IgD-negative memory B cell (primary cell): ENCODE measurements at regions not wholly inside any gene's neighbourhood (a gene's known extent, or its start where the extent isn't known, plus 50 kb on each side); places are given as distances from the start of the nearest gene placed in this dataset.

Experiments used
- H3K27ac Mint-ChIP-seq, 3 donors: one replicate each; pipeline ENCODE4 v1.8.0; 2020 to 2022; ENCODE audit warnings: mild to moderate bottlenecking in 3 of 3, mixed read lengths in 3 of 3, moderate library complexity in 1 of 3
- H3K27me3 Mint-ChIP-seq: one replicate; pipeline ENCODE4 v1.8.0; 2021; ENCODE audit warnings: mixed read lengths
- H3K36me3 Mint-ChIP-seq: one replicate; pipeline ENCODE4 v1.8.0; 2020; ENCODE audit warnings: mild to moderate bottlenecking, mixed read lengths
- H3K4me1 Mint-ChIP-seq, 3 donors: one replicate each; pipeline ENCODE4 v1.8.0; 2020 to 2022; ENCODE audit warnings: mixed read lengths in 3 of 3, mild to moderate bottlenecking in 1 of 3
- H3K4me3 Mint-ChIP-seq, 4 donors: one replicate each; pipeline ENCODE4 v1.8.0; 2020 to 2022; ENCODE audit warnings: mild to moderate bottlenecking in 4 of 4, mixed read lengths in 4 of 4, moderate library complexity in 3 of 4
- H3K9me3 Mint-ChIP-seq, 3 donors: one replicate each; pipeline ENCODE4 v1.8.0; 2020 to 2021; ENCODE audit warnings: mixed read lengths in 3 of 3, mild to moderate bottlenecking in 1 of 3

DNA sequence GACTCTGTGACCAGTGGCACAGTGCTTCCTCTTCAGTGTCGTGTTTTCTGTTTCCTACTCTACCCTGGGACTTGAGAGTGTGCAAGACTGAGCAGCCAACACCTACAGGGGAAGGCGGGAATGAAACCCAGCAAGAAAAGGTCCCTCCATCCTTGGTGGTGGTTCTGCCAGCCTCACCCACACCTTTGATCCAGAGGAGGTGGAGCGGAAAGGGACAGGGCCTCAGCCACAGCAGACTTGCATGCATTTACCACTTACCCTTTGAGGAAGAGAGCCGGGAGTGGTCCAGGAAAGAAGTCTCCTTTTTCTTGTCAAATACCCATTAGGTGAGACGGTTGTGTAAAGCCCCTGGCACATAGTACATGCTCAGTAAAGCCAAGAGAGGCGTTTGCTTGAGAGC lies 164.8 kb upstream of the ZNF536 start:
- Mint-ChIP-seq H3K4me3 (no peak overlapping the region), H3K4me1 (no peaks in the 10 kb centered on the region), H3K36me3 (no peaks in the 10 kb centered on the region), H3K9me3 (peaks cover 0 to 2% (median 0%) of the 10 kb centered on the region in 3 donors), H3K27me3 (peaks cover 2% of the 10 kb centered on the region), H3K27ac (no peak overlapping the region)

DNA sequence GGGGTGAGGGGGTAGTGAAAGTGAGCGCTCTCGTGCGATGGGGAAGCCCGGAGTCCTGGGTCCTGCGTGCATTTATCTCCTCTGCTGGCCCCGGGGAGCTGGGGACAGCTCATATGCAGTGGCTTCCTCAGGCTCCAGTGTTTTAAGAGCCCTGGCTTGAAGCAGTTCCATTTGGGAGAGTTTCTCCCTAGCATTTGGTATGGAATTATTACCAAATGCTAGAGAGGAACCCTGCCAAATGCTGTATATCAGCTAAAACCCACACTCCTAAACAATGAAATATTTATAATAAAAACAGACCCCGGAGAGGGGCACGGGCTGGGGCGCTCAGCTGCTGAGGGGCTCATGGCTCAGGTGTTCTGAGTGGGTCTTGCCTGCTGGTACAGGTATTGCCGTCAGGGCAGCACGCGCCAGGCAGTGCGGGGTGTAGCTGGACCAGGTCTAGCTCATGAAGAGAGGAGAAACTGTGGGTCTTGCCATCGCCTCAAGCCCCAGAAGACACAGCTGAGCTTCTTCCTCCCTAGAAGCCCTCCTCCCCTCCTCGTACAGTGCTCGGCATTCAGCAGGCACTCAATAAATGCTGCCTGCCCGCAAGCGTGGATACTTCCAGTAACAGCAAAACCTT lies 163.6 kb upstream of the ZNF536 start:
- Mint-ChIP-seq H3K9me3 (peaks cover 0 to 2% (median 0%) of the 10 kb centered on the region in 3 donors), H3K27ac (no peak overlapping the region), H3K4me1 (no peaks in the 10 kb centered on the region), H3K27me3 (peaks cover 3% of the 10 kb centered on the region), H3K36me3 (no peaks in the 10 kb centered on the region), H3K4me3 (no peak overlapping the region)

DNA sequence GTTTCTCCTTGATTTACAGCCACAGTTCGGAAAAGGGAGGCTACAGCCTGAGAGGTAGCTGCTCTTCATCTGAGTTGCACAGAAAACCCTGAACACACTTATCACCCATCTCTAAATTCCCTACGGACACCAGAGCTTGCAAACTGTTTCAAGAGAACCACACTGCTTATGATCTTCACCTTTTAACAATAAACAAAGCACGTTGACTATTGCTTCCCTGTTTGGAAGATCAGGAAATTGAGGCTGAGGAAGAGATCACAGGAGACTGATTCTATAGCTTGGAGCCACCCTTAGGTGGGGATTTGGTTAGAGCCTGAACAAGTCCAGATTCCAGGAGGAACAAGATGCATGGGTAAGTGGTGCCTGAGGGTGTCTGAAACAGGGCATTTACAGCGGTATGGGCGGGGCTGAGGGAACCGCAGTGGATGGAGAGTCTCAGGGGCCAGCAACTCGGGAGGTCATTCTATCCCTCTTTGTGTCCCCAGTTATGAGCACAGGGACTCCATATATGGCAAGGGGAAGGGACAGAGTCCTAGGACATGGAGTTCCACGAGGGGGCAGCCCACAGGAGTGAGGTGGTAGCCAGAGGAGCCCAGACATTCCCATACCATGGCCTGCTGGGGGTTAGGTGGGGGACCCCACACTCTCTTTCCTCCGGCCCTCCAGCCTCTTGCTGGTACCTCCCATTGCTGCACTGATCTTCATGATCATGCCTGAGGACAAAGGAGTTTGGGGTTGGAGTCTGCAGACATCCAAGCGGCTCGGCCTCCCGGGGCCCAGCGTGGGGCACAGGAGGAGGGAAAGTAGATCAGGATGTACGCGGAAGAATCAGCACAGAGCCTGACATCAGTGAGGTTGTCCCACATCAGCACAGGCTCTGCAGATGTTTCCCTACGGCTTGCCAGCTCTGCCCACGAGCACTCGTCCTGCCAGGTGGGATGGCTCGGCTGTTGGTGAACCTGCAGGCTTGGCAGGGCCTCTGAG lies 162.3 kb upstream of the ZNF536 start:
- H3K9me3 Mint-ChIP-seq, result peaks cover 0 to 2% (median 0%) of the 10 kb centered on the region in 3 donors
- no peaks in the 10 kb centered on the region for H3K36me3 Mint-ChIP-seq
- peaks cover 3% of the 10 kb centered on the region for H3K27me3 Mint-ChIP-seq
- peaks cover 0 to 3% (median 0%) of the 10 kb centered on the region in 3 donors for H3K4me1 Mint-ChIP-seq
- peak overlapping the region in 1 of 3 donors; percentile 88 for H3K27ac Mint-ChIP-seq
- no peak overlapping the region for H3K4me3 Mint-ChIP-seq

DNA sequence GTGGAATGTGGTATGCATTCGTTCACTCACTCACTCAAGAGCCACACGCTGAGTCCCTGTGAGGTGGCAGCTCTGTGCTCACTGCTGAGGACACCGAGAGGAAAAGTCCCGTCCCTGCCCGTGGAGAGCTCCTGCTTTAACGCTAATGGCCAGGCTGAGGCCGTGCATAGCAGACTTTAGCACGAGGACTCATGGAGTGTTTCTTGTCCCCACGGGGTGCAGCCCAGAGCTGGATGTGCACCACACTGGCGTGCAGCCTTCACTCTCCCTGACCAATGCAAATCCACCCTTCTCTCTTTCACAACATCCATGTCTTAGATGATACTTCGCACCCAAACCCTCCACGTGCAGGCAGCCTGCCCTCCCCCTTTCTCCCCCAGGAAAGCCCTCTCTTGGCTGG lies 159.6 kb upstream of the ZNF536 start:
- Mint-ChIP-seq H3K36me3 (no peaks in the 10 kb centered on the region), H3K27me3 (peaks cover 7% of the 10 kb centered on the region), H3K9me3 (peaks cover 0 to 2% (median 0%) of the 10 kb centered on the region in 3 donors), H3K4me3 (peak overlapping the region in 1 of 4 donors; percentile 65), H3K4me1 (peaks cover 0 to 5% (median 0%) of the 10 kb centered on the region in 3 donors), H3K27ac (no peak overlapping the region)

DNA sequence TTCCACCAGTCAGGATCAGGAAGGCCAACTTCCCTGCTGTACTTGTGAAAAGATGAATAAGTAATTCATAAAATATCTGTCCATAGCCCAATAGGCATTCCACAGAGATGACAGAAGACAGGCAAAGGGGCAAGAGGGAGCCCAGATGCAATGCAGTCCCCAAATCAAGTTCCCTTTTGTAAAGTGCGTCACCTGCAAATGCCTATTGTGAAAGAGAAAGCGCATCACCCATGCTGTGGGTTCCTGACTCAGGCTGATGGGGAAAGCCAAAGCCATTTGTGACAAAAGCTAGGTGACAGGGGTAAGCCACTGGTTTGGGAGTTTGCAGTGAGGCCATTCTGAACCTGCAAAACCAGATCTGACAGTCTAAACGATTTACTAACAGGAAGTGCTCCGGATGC lies 157.5 kb upstream of the ZNF536 start:
- Mint-ChIP-seq H3K27ac (no peak overlapping the region), H3K27me3 (peaks cover 8% of the 10 kb centered on the region), H3K36me3 (no peaks in the 10 kb centered on the region), H3K9me3 (peaks cover 0 to 2% (median 0%) of the 10 kb centered on the region in 3 donors), H3K4me3 (peak overlapping the region in 3 of 4 donors; percentile 41 to 80 (median 49)), H3K4me1 (peaks cover 0 to 5% (median 0%) of the 10 kb centered on the region in 3 donors)

DNA sequence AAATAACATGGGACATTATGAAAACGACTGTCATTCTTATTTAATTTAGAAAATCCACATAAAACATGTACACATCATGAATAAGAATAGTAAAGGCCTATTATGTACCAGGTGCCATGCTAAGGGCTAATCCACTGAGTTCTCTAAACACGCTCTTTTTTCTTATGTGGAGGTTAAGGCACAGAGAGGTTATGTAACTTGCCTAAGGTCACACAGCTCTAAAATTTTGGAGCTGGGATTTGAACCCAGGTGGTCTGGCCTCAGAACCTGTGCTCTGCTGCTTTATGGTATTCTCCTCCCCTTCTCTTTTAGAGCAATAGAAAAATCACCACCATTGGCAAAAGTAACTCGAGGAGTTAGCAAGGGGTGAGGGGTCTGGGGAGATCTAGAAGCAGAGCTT lies 156.9 kb upstream of the ZNF536 start:
- H3K27ac Mint-ChIP-seq, result no peak overlapping the region
- H3K36me3 Mint-ChIP-seq, result no peaks in the 10 kb centered on the region
- H3K4me1 Mint-ChIP-seq, result peaks cover 0 to 5% (median 0%) of the 10 kb centered on the region in 3 donors
- peaks cover 0 to 2% (median 0%) of the 10 kb centered on the region in 3 donors for H3K9me3 Mint-ChIP-seq
- peaks cover 8% of the 10 kb centered on the region for H3K27me3 Mint-ChIP-seq
- peak overlapping the region in 1 of 4 donors; percentile 80 for H3K4me3 Mint-ChIP-seq

DNA sequence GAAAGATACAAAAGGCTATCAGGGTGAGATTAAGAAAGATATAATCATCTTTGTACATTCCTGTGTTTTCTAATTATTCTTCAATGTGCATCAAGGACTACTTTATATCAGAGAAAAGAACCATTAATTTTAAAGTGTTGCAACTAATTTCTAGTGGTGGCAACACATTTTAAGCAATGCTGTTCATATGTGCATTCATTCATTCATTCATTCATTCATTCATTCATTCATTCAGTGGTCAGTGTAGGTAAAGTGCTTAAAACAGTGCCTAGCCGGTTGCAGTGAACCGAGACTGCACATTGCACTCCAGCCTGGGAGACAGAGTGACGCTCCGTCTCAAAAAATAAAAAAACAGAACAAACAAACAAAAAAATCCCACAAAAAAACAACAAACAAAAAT lies 155.7 kb upstream of the ZNF536 start:
- Mint-ChIP-seq H3K9me3 (no peaks in the 10 kb centered on the region), H3K36me3 (no peaks in the 10 kb centered on the region), H3K27ac (no peak overlapping the region), H3K4me3 (no peak overlapping the region), H3K4me1 (peaks cover 0 to 6% (median 0%) of the 10 kb centered on the region in 3 donors), H3K27me3 (peaks cover 16% of the 10 kb centered on the region)

DNA sequence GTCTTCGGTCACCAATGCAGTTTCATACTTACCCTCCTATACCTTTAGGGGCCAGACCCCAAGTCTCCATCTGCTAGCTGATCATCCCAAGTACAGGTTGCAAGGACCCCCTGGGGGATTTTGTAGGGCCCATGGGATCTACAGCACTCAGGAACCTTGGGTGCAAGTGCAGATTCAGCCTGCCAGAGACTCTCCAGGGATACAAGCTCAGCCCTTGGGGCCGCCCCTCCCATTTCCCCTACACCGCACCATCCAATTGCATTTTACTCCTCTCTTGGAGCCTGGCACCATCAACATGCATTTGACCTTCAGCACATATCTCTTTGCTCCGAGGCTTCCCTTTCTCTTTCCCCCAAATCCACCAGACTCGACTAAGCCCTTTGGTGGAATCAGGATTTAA lies 154.7 kb upstream of the ZNF536 start:
- H3K36me3 Mint-ChIP-seq, result no peaks in the 10 kb centered on the region

DNA sequence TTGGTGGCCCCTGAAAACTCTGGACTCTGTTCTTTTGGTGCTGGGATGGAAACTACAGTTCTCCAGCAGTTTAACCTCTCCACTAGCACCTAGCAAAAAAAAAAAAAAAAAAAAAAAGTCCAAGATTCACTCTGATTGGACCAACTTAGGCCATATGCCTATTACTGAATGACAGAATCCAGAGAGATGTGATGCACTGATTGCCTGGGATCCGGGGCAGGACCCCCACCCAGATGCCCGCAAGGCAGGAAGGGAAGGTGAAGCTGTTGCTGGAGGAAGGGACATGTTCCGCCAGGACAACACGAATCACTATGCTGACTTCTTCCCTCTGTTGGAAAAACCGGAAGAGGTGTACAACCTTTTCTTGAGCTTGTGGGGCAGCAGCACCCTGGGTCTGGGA lies 152.5 kb upstream of the ZNF536 start:
- H3K4me3 Mint-ChIP-seq, result no peak overlapping the region
- H3K27ac Mint-ChIP-seq, result no peak overlapping the region
- peaks cover 0 to 6% (median 0%) of the 10 kb centered on the region in 3 donors for H3K9me3 Mint-ChIP-seq
- no peaks in the 10 kb centered on the region for H3K36me3 Mint-ChIP-seq
- H3K27me3 Mint-ChIP-seq, result peaks cover 36% of the 10 kb centered on the region
- H3K4me1 Mint-ChIP-seq, result peaks cover 2 to 9% (median 6%) of the 10 kb centered on the region in 3 donors

More for the DNA sequence above, 154.7 kb upstream of the ZNF536 start:
- no peak overlapping the region for H3K4me3 Mint-ChIP-seq
- peaks cover 0 to 6% (median 0%) of the 10 kb centered on the region in 3 donors for H3K4me1 Mint-ChIP-seq
- H3K27me3 Mint-ChIP-seq, result peaks cover 23% of the 10 kb centered on the region
- peak overlapping the region in 1 of 3 donors; percentile 76 for H3K27ac Mint-ChIP-seq
- H3K9me3 Mint-ChIP-seq, result peaks cover 0 to 2% (median 0%) of the 10 kb centered on the region in 3 donors

DNA sequence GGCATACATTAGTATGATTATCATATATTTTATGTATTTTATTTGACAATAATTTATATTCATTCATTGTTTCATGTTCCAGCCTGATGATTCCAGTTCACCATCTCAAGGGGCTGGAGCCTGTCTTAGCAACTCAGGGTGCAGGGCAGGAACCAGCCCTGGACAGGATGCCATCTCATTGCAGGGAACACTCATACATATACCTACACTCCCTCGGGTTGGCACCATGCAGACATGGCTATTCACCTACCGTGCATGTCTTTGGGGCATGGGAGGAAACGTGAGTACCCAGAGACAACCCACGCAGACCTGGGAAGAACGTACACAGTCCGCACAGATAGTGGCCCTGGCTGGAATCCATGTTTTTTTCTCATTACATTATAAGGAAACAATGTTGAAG lies 151.0 kb upstream of the ZNF536 start:
- Mint-ChIP-seq H3K4me3 (no peak overlapping the region), H3K9me3 (peaks cover 0 to 6% (median 0%) of the 10 kb centered on the region in 3 donors), H3K27ac (no peak overlapping the region), H3K36me3 (peaks cover 5% of the 10 kb centered on the region), H3K27me3 (peaks cover 45% of the 10 kb centered on the region), H3K4me1 (peaks cover 7 to 12% (median 11%) of the 10 kb centered on the region in 3 donors)

DNA sequence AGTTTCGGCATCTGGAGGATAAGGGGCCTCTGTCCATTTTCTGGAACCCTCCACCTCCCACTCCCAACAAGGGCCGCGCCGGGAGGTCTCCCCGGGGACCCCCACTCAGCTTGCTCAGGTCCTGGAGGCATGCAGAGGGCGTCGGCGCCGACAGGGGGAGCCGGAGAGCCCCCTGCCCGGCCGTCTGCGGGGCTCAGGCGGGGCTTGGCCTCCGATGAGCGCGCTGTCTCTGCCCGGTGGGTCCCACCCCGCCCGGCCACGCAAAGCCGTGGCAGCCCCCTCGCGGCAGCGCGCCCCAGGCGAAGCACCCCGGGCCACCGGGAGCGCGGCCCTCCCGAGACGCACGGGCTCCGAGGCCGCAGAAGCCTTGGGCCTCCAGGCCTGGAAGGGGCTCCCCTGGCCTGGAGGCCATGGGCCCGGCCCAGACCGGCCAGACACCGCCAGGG lies 149.7 kb upstream of the ZNF536 start:
- H3K9me3 Mint-ChIP-seq, result peaks cover 0 to 8% (median 0%) of the 10 kb centered on the region in 3 donors
- H3K4me1 Mint-ChIP-seq, result peaks cover 11 to 19% (median 18%) of the 10 kb centered on the region in 3 donors
- H3K36me3 Mint-ChIP-seq, result peaks cover 5% of the 10 kb centered on the region
- no peak overlapping the region for H3K4me3 Mint-ChIP-seq
- H3K27me3 Mint-ChIP-seq, result peaks cover 51% of the 10 kb centered on the region
- H3K27ac Mint-ChIP-seq, result no peak overlapping the region

DNA sequence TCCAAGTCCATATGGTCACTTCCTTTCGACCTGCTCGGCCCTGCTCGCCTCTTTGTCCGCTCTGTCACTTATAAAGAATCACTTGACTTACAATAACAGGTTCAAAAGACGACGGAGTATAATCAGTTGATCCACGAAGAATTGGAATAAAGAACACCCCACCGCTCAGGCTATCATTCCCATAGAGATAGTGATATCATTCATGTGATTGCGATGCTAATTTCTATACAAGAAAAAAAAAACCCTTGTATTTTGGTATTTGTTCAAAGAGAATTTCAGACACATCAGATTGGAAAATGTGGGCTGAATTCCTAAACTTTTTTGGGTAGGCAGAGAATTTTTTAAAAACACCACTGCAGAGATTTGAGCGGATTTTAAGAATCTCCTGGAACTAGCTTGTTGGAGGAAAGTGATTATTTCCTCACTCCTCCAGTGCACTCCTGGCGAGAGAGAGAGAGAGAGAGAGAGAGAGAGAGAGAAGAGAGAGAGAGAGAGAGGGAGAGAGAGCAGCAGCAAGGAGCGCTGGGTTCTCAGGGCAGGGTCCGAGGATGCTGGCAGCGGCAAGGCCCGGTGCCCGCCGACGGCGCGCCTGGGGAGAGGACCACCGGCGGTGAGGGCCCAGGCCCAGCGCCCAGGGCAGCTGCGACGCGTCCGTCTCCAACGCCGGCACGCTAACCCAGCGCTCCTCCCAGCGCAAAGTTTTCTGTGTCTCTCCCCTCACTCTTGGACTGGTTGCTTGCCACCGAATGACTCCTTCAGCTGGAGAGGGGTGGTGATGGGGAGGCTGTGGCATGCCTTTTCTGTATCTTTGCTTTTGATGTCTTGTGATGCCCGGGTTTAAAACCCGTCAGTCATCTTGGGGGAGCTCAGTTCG lies 149.0 kb upstream of the ZNF536 start:
- H3K4me3 Mint-ChIP-seq, result peak overlapping the region in 1 of 4 donors; percentile 29
- peaks cover 11 to 19% (median 18%) of the 10 kb centered on the region in 3 donors for H3K4me1 Mint-ChIP-seq
- H3K27ac Mint-ChIP-seq, result peak overlapping the region in 1 of 3 donors; percentile 31
- peaks cover 0 to 8% (median 0%) of the 10 kb centered on the region in 3 donors for H3K9me3 Mint-ChIP-seq
- peaks cover 5% of the 10 kb centered on the region for H3K36me3 Mint-ChIP-seq
- H3K27me3 Mint-ChIP-seq, result peaks cover 48% of the 10 kb centered on the region

DNA sequence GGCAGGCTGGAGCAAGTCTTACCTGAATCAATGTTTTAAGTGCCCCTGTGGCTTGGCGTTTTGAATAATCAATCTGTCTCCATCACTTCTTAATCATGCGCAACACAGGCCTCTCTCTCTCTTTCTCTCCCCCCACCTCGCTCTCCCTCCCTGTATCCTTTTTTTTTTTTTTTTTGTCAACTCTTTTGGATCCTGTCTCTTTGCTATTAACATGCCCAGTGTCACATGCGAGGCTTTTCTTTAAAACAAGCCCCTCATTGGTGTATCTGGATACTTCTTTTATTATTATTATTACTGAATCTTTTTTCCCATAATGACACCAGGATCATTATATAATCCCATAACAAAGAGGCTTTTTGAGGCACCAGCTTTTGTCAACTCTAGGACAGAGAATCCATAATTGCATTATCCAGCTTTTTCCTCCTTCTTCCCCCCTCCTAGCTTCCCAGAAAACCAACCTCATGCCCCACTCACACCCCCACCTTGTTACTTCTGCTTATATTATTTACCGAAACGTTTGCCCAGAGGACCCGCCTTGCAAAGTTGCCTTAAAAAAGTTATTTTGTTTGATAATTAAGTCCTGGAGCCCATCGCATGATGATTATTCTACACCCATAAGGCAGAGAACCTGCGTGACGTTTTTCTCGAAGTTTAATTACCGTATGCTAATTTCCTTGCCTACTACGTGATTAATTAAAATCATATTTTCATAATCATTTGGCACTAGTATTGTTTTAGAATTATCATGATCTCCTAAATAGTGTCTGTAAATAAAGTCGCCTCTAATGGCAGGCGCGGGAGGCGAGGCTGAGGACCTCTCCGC lies 148.1 kb upstream of the ZNF536 start:
- Mint-ChIP-seq H3K27ac (no peak overlapping the region), H3K27me3 (peaks cover 53% of the 10 kb centered on the region), H3K4me3 (peak overlapping the region in 3 of 4 donors; percentile 4 to 84 (median 82)), H3K9me3 (peaks cover 0 to 8% (median 0%) of the 10 kb centered on the region in 3 donors), H3K36me3 (peaks cover 5% of the 10 kb centered on the region), H3K4me1 (peaks cover 11 to 22% (median 18%) of the 10 kb centered on the region in 3 donors)
